HG03196 (cell line): ENCODE measurements at regions not wholly inside any gene's neighbourhood (a gene's known extent, or its start where the extent isn't known, plus 50 kb on each side); places are given as distances from the start of the nearest gene placed in this dataset.

Source experiments
- ATAC-seq: cut with Tn5 transposase; IDR thresholded peaks from one replicate; pipeline ENCODE4 v1.9.1; 2021; ENCODE audit not compliant: unreplicated experiment

DNA sequence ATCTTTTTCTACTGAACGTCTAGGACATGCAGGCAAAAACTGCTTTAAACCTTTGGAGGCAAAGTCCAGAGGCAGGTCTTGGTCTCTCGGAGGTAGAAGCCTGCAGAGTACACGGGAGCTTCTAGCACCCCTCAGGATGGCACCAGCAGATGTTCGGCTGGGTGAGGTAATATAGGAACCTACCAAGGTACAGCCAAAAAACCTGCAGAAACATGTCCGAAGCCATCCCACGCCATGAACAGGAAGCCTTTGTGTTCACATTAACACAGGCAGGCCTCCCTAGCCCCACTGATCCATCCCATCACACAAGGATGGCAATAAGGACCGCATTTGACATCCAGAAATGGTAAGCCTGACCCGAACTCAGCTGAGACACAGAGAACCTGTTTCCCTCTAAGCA lies 157.9 kb upstream of the HES1 start:
- ATAC-seq, result no peak

DNA sequence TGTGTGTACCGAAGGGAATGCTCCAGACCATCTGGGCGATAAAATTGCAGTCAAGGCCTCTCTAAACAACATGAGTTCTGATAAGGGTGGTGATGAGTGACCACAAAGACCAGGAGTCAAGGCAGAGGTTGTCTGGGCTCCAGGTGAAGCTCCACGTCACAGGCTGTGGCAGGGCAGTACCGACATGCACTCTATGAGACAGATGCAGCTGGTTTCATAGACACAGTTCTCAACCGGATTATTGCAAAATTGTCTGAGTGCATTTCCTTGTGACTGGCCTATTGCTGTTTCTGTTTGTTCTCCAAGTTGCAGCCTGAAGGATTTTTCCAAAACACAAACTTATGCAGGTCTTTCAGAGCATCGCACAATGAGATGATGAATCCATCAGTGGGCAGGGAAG lies 157.5 kb upstream of the HES1 start:
- no peak for ATAC-seq

DNA sequence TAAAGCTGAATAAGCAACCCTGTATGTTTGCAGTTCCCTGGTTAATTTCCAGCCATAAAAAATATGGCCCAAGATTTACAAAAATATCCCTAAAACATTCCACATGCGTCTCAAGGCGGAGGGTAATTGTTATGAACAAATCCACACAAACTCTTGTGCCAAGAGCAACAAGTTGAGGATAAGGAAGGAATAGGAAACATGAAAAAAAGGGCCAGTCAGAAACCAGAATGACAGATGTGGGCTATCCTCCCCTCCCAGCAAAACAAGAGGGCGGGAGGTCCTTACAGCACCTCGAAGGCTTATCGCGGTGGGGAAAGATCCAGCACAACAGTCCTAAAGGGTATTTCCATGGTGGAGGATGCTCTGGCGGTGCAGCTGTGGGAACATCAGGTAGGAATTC lies 155.6 kb upstream of the HES1 start:
- no peak for ATAC-seq

DNA sequence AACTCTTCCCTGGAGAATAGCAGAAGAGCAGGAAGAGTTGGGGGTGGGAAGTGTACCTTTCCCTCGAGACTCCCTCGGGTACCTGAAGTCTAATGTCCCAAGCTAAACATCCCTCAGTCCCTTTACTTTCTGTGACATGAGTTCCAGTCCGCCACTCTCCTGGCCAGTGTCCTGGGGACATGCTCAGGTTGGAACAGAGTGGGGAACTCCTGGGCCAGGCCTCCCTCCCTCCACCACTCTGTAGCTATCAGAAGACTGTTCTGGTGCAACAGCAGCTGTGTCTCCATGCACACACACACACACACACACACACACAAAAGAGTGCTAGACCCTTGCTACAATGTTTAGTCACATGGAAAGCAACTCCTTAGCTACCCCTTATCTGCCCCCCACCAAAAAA lies 155.0 kb upstream of the HES1 start:
- ATAC-seq, result no peak

DNA sequence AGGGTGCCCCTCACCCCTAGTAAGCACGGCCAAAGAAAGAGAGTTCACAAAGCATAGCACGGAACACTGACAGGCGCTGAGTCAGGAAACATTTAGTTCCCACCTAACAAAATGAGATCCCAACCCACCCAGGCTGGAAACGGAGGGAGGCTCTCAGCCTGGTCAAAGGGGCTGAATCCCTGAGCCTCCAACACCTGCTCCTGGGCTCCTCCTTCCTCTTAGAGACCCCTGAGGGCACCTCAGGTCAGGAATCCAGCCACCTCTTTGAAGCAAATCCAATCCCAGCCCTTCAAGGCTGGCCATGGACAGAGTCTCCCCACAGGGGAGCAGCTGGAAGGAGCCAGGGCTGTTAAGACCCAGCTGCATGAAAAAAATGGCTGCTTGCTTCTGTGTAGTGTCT lies 154.4 kb upstream of the HES1 start:
- no peak for ATAC-seq

DNA sequence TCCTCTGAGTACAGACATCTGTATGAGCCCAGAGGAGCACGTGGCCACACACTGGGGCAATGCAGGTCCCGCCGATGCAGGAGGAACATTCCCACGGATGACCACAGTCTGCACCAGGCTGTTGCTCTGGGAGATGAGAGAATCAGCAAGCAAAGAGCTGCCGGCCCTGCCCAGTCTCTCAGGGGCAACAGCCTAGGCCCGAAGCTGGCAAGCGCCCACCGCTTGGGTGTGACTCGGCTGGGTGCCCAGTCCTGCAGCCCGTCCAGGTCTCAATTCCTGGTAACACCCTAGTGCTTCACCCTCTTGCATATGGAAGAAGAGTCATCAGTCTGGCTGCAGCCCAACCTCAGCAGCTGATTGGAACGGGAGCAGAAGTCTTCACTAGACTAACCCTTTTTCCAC lies 153.7 kb upstream of the HES1 start:
- ATAC-seq, result no peak

DNA sequence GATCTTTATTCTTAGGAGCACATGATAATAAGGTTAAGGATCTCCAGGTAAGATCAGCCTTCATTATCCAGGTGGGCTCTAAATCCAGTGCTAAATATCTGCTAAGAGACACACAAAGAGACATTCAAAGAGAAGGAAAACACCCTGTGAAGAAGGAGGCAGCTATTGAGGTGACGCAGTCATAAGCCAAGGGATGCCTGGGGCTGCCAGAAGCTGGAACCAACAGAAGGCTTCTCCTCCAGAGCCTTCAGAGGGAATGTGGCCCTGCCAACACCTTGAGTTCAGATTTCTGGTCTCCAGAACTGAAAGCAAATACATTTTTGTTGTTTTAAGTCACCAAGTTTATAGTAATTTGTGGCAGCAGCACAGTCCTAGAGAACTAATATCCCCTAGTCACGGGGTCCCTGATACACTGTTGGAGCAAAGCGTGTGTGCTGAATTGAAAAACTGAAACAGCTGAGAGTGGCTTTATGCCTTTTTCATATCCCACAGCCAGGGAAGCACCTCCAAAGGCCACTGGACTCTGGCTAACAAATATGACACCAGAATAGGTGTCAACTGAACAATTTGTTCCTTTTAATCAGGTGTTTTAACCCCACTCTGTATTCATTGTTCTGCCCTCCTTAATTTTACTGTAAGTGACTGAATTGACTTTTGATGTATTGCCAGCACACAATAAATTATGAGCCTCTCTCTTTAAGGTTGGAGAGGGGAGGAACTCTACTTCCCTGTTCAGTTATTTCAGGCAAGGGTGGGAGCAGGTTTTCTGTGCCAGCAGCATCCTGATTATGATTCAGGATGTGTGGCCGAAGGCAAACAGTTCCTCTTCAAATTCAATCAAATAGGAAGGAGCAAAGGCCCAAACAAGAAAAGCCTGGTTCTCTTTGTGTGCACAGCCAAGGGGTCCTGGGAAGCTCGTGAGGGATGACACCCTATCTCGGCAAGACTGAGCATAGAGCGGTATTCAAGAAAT lies 151.8 kb upstream of the HES1 start:
- ATAC-seq, result no peak

DNA sequence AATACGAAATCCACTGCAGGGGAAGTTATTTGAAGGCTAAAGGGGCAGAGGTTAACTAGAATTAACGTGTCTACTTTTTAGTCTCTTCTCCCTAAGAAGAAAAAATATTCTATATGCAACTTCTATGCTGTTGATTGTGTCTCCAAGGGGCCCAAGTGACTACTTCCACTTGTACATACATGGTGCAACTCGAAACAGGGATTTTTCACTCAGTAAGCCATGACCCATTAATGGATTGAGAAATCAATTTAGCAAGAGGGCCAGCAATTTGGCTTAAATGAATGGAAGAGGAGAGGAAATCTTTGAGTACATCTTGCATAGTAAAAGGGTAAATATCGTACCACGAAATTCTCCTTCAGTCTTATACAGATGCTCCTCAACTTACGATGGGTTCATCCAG lies 151.1 kb upstream of the HES1 start:
- no peak for ATAC-seq

DNA sequence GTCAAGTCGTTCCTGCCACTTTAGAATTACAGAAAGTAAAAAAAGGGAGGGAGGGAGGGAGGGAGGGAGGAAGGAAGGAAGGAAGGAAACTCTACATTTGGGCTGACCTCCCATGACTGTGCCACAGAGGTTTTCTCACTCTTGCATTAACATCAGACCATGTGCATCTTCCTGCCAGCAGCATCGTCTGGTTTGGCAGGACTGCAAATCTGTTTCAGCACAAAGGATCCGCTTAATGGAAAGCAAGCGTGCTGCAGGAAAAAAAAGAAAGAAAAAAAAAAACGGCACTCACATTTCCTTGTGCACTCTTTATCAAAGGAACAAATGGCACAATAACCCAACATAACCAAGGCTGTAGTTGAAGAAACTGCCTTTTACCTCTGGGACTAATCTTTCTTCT lies 148.8 kb upstream of the HES1 start:
- no peak for ATAC-seq

DNA sequence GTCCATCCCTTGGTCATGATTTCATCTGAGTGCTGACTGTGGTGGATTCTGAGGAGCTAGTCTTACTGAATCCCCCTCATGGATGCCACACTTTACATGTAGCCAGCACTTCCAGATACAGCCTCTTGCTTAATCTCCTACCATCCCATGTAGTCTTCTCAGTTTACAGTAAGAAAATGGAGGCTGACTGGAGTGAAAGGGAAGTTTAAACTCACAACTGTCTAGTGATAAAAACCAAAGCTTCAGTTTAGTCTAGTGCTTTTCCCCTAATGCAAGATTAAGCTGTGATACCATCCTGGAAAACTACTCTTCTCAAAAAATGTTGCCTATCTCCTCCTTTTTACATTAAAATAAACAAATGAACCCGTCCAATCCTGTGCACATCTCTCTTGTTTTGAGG lies 146.8 kb upstream of the HES1 start:
- ATAC-seq, result no peak

DNA sequence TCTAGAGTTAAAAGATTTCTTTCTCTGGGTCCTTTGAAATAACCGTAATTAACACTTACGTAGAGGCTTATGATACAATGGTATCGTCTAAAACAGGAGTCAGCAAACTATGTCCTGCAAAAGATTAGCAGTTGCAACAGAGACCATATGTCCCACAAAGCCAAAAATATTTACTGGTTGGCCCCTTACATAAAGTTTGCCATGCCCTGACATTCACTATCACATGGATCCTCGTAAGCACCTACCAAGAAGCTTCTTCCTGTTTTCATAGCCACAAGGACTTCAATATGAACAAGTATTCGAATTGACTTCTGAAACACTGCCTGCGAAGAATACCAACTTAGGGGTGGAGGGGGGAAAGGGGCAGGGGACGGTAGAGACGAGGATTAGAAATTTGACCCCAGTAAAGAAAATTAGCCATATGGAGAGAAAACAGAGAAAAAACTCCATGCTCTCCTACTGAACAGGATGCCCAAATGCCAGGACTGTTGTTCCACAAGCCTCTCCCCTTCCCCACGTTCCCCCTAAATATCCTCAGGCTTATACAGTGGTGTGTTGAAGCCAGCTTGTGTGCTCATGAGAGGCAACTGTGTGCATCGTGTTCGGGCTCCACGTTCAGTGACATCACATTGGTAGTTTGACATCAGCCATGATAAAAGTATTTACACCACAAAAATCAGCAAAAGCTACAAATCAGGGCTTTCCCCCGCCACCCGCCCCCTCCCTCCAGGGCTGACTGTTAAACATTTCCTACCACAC lies 144.1 kb upstream of the HES1 start:
- no peak for ATAC-seq

DNA sequence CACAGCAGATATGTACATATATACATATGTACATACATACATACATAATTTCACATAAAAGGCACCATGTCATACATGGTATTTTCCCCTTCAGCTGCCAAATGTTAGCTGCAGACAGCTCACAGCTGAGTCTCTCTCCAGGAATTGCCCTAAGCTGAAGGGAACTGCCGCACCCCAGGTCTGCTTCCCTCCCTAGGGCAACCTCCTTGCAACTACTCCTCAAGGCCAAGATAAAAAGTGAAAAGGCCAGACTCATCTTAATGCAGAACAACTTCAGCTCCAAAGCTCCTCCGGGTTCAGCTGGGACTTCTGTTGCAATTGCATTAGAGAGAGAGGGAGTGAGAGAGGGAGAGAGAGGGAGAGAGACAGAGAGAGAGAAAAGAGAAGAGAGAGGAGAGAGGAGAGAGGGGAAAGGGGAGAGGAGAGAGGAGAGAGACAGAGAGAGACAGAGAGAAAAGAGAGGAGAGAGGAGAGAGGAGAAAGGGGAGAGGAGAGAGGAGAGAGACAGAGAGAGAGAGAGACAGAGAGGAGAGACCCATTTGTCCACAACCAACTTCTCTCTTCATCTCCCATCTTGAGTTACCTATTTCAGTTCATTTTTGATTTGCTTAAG lies 143.4 kb upstream of the HES1 start:
- no peak for ATAC-seq

DNA sequence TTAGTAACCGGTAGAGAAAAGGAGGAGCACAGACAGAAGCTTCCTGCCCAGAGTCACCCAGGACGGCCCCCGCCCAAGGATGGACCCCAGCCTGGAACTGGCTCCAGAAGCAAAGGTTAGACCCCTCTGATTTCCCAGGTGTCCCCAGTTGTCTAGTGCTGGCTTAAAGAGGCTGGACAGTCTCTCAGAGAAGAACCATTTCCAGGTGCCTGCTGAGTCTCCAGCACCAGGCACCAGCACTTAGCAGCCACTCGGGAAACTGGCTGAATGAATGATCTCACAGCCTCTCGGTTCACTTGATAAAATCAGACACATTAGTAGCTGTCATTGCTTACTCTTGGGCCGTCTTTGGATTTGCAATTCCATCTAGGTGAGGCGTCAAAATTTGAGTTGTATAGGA lies 139.7 kb upstream of the HES1 start:
- no peak for ATAC-seq

DNA sequence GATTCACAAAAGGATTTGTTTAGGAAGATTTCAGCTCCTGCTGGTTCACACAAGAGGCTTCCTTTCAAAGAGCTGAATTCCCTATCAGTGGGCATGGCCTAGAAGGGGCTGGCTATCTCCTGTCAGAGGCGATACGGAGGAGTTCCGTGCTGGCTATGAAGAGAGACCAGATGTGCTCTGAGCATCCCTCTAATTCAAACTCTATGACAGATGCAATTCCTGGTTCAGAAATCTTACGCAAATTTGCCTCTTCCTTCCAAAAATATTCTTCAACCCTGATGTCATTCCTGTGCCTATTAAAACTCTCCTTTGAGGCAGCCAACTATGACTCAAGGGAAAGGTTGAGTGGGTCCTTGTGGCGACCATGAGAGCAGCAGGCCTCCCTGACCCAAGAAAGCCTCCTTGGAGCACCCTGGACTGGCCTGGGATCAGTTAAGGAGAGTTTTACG lies 139.3 kb upstream of the HES1 start:
- no peak for ATAC-seq

DNA sequence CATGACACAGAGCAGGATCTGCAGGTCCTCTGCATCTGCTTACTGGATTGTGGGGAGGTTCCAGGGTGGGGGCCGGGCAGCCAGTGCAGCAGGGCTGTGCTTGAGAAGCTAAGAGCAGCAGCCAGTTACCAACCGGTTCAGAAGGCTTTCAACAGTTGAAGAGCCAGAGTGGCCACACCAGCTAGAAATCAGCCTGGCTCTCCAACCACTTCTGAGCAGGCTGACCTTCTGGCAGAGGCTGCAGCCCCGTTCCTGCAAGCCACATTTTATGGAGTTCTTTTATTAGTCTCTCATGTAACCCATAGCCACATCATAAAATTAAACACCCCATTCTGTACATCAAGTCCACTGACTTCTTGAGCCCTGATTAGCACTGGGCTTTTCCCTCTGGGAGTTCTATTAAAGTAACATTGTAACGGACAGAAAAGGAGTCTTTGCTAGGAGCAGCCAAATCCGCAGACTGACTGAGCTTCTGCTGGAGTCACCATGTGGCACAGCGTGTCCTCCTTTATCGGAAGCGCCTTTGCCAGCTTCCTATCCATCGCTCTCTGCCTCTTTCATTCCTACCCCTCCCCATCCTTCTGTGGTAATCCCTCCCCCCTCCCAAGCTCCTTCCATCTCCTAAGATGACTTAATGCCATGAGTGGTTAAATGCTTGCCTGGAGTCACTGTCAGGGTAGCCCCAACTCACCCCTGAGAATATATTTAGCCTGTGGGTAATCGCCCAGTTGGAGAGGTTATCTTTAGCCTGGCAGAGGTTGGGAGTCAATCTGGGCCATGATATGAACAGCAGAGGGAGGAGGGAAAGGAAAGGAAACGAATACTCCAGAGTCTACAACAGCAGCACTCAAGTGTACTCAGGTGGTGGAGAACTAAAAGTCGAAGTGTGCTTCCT lies 138.5 kb upstream of the HES1 start:
- no peak for ATAC-seq

DNA sequence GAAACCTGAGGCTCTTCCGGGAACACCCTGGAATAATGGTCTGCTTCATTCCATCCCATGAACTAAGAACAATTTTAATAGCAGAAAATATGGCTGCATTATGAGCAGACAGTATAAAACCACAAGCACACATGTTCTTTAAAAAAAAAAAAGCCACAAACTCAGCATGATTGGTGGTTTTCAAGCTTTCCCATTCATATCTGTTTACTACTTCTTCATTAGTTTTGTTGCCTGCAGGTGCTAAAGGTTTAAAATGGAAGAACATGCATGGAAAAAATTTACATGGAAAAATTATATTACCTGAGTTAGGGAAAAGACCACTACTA lies 137.9 kb upstream of the HES1 start:
- no peak for ATAC-seq

DNA sequence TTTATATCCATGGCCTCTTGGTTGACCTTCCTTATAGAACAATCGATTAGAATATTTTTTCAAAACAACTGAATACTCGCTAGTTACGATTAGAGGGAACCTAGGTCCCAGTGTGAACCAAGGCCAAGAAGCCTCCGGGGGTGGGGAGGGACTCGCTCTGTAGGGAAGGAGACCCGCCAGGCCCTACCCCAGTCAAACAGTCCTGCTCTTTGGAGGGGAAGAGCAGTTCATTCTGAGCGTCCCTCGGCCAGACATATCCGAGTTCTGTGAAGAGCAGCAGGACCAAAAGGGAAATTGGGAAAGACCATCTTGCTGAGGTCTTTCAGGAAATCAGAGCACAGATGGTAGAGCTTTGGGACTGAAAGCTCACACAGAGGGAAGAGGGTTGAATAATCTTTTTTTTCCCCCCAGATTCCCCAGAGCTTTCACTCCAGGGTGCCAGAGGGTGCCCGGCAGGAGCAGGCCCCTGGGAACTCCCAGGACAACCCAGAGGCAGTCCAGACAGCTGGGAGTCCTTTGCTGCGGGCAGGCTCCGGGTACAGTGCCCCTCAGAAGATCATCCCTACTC lies 137.2 kb upstream of the HES1 start:
- ATAC-seq, result no peak

DNA sequence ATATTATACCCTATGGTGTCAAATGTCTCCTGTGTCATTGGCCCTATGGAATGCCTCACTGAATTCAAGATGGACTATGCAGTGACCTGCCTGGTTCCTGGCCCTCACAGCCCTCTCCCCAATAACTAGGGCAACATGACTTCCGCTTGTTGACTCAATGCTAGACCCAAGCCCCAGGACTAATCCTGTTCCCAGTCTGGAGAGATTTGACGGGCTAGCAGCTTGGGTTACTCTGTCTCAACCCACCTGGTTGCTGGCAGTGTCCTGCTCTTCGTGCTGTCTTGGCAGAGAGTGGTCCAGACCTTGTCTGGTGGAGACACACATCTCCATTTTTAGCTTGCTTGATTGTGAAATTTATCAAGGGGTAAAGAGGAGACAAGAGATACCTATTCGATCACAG lies 135.8 kb upstream of the HES1 start:
- no peak for ATAC-seq

DNA sequence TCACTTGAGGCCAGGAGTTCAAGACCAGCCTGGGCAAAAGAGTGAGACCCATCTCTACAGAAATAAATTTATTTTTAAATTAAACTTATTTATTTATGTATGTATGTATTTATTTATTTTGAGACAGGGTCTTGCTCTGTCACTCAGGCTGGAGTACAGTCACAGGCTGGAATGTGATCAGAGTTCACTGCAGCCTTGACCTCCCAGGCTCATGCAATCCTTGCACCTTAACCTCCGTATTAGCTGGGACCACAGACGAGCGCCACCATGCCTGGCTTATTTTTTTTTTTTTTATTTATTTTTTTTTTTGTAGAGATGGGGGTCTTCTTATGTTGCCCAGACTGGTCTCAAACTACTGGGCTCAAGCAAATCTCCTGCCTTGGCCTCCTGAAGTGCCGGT lies 135.2 kb upstream of the HES1 start:
- ATAC-seq, result no peak

DNA sequence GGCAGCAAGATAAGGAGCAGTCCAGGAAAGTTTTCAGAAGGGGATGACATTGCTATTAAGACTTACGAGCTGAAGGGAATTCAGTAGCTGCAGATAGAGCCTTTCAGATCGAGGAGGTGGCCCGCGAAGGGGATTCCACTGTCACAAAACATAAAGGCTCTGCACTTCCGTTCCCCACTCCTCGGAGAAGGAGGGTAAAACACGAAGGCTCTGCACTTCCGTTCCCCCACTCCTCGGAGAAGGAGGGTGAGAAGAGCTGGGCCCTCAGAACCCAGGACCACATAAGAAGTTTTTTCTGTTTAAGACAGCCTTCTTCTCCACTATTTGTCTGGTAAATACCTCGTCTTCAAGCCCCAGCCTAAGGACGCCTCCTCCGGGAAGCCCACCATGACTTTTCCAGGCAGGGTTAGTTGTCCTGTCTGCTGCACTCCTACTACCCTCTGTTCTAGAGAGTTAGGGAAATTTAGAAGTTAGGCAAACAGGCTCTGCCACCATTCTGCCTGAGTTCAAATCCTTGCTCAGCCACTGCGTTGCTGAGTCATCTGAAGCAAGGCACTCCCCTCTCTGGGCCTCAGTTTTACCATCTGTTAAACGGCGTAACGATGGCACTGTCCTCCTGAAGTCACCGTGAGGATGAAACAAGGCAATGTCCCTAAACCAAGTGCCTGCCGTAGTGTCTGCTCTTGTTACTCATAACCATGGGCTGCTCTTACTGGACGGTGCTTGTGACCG lies 134.1 kb upstream of the HES1 start:
- ATAC-seq, result no peak
